ENCODE measurements at regions not wholly inside any gene's neighbourhood (a gene's known extent, or its start where the extent isn't known, plus 50 kb on each side); places are given as distances from the start of the nearest gene placed in this dataset.

DNA sequence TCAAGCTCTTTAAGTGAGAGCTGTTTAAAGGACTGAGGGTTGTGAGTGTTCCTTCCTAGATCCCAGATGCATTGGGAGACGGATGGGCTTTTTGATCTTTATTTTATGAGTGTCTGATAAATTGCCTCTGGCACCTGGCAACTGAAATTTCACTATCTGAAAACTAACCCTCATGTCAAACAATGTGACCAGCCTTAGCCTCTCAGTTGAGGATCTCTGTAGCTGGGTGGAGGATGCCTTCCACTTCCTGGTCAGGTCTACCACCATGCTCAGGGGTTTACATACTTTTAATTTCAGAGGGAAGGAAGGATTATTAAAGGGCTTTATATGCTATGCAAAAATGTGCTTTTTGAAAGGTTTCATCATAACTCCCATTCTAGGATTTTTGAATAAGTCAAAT, 70.5 kb upstream of the NT5C1B start:
- TF ChIP-seq, protein P1, sequence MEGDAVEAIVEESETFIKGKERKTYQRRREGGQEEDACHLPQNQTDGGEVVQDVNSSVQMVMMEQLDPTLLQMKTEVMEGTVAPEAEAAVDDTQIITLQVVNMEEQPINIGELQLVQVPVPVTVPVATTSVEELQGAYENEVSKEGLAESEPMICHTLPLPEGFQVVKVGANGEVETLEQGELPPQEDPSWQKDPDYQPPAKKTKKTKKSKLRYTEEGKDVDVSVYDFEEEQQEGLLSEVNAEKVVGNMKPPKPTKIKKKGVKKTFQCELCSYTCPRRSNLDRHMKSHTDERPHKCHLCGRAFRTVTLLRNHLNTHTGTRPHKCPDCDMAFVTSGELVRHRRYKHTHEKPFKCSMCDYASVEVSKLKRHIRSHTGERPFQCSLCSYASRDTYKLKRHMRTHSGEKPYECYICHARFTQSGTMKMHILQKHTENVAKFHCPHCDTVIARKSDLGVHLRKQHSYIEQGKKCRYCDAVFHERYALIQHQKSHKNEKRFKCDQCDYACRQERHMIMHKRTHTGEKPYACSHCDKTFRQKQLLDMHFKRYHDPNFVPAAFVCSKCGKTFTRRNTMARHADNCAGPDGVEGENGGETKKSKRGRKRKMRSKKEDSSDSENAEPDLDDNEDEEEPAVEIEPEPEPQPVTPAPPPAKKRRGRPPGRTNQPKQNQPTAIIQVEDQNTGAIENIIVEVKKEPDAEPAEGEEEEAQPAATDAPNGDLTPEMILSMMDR (IDR thresholded peaks at IDR 0.05; ENCODE audit: low read depth, low read length, poor library complexity, severe bottlenecking) = no peak
- H4K20me1 ChIP-seq (ENCODE audit: control insufficient read depth, insufficient read depth, low read depth, low read length) = no peaks in the 10 kb centered on the region
- no peaks in the 10 kb centered on the region for H3K4me1 ChIP-seq (ENCODE audit: control insufficient read depth, low read length)
- H3K4me2 ChIP-seq (ENCODE audit: low read length) = no peak overlapping the region
- no peaks in the 10 kb centered on the region for H3K27me3 ChIP-seq (ENCODE audit: control insufficient read depth, low read length)
- no peaks in the 10 kb centered on the region for H3K79me2 ChIP-seq (ENCODE audit: control insufficient read depth, low read length)
- H3K9me3 ChIP-seq (ENCODE audit: control insufficient read depth, insufficient read depth, low read length) = no peaks in the 10 kb centered on the region
- no peak overlapping the region for H3K4me3 ChIP-seq (ENCODE audit: low read length)
- H3K36me3 ChIP-seq (ENCODE audit: control insufficient read depth, low read length) = no peaks in the 10 kb centered on the region
- no peaks in the 10 kb centered on the region for H3K9me2 ChIP-seq (replicated peaks; ENCODE audit: control insufficient read depth, low read length)
- H3F3A ChIP-seq (ENCODE audit: control insufficient read depth, insufficient read depth) = no peaks in the 10 kb centered on the region
- no peak overlapping the region for H3K27ac ChIP-seq (ENCODE audit: low read depth, low read length)

DNA sequence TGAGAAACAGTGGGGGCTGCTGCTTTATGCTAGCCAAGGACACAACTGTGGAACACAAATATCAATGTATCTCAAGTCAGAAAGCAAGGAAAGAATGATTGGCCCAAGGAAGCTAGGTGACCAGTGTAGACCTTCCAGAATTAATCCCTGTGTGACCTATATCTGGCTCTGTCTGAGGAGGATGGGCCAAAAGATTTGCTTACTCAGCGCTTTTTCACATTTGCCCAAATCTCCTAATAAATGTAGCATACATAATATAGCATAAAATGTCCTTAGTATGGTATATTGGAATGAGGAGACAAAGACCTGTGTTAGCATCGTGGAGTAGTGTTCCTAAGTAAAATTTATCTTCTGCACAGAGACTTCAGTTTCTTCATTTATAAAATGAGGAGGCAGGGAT, 66.7 kb upstream of the NT5C1B start:
- H3K36me3 ChIP-seq (ENCODE audit: control insufficient read depth, low read length) = no peaks in the 10 kb centered on the region
- H3K4me3 ChIP-seq (ENCODE audit: low read length) = no peak overlapping the region
- no peaks in the 10 kb centered on the region for H3K9me3 ChIP-seq (ENCODE audit: control insufficient read depth, insufficient read depth, low read length)
- H3K4me1 ChIP-seq (ENCODE audit: control insufficient read depth, low read length) = no peaks in the 10 kb centered on the region
- no peaks in the 10 kb centered on the region for H3K9me2 ChIP-seq (replicated peaks; ENCODE audit: control insufficient read depth, low read length)
- H3K27me3 ChIP-seq (ENCODE audit: control insufficient read depth, low read length) = no peaks in the 10 kb centered on the region
- no peak overlapping the region for H3K4me2 ChIP-seq (ENCODE audit: low read length)
- no peaks in the 10 kb centered on the region for H3F3A ChIP-seq (ENCODE audit: control insufficient read depth, insufficient read depth)
- no peak for TF ChIP-seq EZH2phosphoT487 (IDR thresholded peaks at IDR 0.05; ENCODE audit: borderline replicate concordance, low read length)
- TF ChIP-seq, protein P1 (IDR thresholded peaks at IDR 0.05; ENCODE audit: low read depth, low read length, poor library complexity, severe bottlenecking) = no peak
- no peaks in the 10 kb centered on the region for H3K79me2 ChIP-seq (ENCODE audit: control insufficient read depth, low read length)
- no peak overlapping the region for H3K27ac ChIP-seq (ENCODE audit: low read depth, low read length)
- H4K20me1 ChIP-seq (ENCODE audit: control insufficient read depth, insufficient read depth, low read depth, low read length) = no peaks in the 10 kb centered on the region

DNA sequence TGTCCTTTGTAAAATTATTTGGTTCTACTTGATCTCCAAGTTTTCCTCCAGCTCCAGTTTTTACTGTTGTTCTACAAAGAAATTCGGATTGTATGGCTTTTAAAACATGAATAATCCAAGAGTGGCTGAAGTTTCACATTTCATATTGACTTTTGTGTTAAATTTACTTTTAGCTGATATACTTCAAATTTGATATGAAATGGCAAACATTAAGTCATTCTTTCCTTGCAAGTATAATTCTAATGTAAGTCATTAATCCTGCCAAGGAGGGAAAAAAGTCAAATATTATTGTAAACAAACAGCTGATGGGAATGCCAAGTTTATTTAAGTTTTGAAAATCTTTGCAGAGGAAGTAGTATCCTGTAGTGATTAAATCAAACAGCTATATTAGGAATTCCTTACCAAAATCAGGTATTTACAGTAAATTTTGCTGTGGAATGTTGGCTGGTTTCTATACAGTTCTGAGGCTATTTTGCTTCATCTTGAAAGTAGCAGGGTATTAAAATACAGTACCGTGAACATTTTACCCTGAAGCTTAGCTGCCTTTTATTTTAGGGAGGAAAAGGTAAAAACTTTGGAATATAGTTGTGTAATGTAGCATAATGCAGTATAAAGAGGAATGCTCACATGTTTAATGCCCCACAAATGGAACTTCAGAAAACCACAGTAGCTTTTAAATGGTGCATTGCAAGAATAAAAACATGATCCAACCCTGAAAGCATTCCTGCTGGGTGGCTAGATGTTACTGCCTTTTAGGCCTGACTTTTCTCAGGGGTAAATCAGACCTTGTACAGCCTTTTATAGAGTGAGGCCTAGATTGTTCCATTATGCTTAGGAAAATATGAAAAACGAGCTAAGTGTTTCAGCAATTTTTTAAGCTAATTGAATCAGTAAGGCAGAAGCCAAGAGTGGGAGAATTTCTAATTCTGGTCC, 62.7 kb upstream of the NT5C1B start:
- H3K4me3 ChIP-seq (ENCODE audit: low read length) = no peak overlapping the region
- H3K27ac ChIP-seq (ENCODE audit: low read depth, low read length) = no peak overlapping the region
- no peaks in the 10 kb centered on the region for H3F3A ChIP-seq (ENCODE audit: control insufficient read depth, insufficient read depth)
- H3K36me3 ChIP-seq (ENCODE audit: control insufficient read depth, low read length) = no peaks in the 10 kb centered on the region
- H4K20me1 ChIP-seq (ENCODE audit: control insufficient read depth, insufficient read depth, low read depth, low read length) = no peaks in the 10 kb centered on the region
- H3K27me3 ChIP-seq (ENCODE audit: control insufficient read depth, low read length) = no peaks in the 10 kb centered on the region
- H3K9me3 ChIP-seq (ENCODE audit: control insufficient read depth, insufficient read depth, low read length) = no peaks in the 10 kb centered on the region
- H3K79me2 ChIP-seq (ENCODE audit: control insufficient read depth, low read length) = no peaks in the 10 kb centered on the region
- no peaks in the 10 kb centered on the region for H3K4me1 ChIP-seq (ENCODE audit: control insufficient read depth, low read length)
- no peak overlapping the region for H3K4me2 ChIP-seq (ENCODE audit: low read length)
- TF ChIP-seq, protein P1 (IDR thresholded peaks at IDR 0.05; ENCODE audit: low read depth, low read length, poor library complexity, severe bottlenecking) = no peak
- no peak for TF ChIP-seq EZH2phosphoT487 (IDR thresholded peaks at IDR 0.05; ENCODE audit: borderline replicate concordance, low read length)
- no peaks in the 10 kb centered on the region; the same call in 1 of the 2 replicates for H3K9me2 ChIP-seq (replicated peaks; ENCODE audit: control insufficient read depth, low read length)

Measured in DOHH2 (cell line).